Non-pigmented ciliary epithelial cell (primary cell): ENCODE measurements at regions not wholly inside any gene's neighbourhood (a gene's known extent, or its start where the extent isn't known, plus 50 kb on each side); places are given as distances from the start of the nearest gene placed in this dataset.

ENCODE experiments used
- DNase-seq: peaks from one replicate; pipeline ENCODE4 v3.0.0-alpha.2; 2010; ENCODE audit warnings: low read depth

- no peak for DNase-seq
These were observed 93.9 kb downstream of the YIPF5 start for GRCh38 chr5:144076521-144077083.

- no peak for DNase-seq
These were observed 87.3 kb downstream of the YIPF5 start for GRCh38 chr5:144083185-144083584.

- no peak for DNase-seq
These were observed 85.5 kb downstream of the YIPF5 start for GRCh38 chr5:144084971-144085370.

- DNase-seq, result no peak
These were observed 85.1 kb downstream of the YIPF5 start for GRCh38 chr5:144085381-144085780.

- no peak for DNase-seq
These were observed 84.2 kb downstream of the YIPF5 start for GRCh38 chr5:144086295-144086694.

- no peak for DNase-seq
These were observed 82.9 kb downstream of the YIPF5 start for GRCh38 chr5:144087576-144087975.

- DNase-seq, result no peak
These were observed 82.0 kb downstream of the YIPF5 start for GRCh38 chr5:144088206-144089064.

- no peak for DNase-seq
These were observed 80.9 kb downstream of the YIPF5 start for GRCh38 chr5:144089401-144090021.

GRCh38 chr5:144092508-144092907, 78.0 kb downstream of the YIPF5 start:
- DNase-seq, result no peak

- no peak for DNase-seq
These were observed 77.1 kb downstream of the YIPF5 start for GRCh38 chr5:144093400-144093799.

- no peak for DNase-seq
These were observed 76.6 kb downstream of the YIPF5 start for GRCh38 chr5:144093868-144094267.

- no peak for DNase-seq
These were observed 69.8 kb downstream of the YIPF5 start for GRCh38 chr5:144100702-144101101.

GRCh38 chr5:144101616-144102015, 68.8 kb downstream of the YIPF5 start:
- DNase-seq, result no peak

- DNase-seq, result no peak
These were observed 68.1 kb downstream of the YIPF5 start for GRCh38 chr5:144102361-144102760.

- no peak for DNase-seq
These were observed 67.5 kb downstream of the YIPF5 start for GRCh38 chr5:144102979-144103378.

- DNase-seq, result no peak
These were observed 66.6 kb downstream of the YIPF5 start for GRCh38 chr5:144103611-144104485.

- no peak for DNase-seq
These were observed 65.1 kb downstream of the YIPF5 start for GRCh38 chr5:144105371-144105770.

- no peak for DNase-seq
These were observed 62.3 kb downstream of the YIPF5 start for GRCh38 chr5:144108131-144108530.
